Nephron (organoid): ENCODE measurements at regions not wholly inside any gene's neighbourhood (a gene's known extent, or its start where the extent isn't known, plus 50 kb on each side); places are given as distances from the start of the nearest gene placed in this dataset.

Experiments
- H3K27ac Mint-ChIP-seq, 3 experiments: 2 replicates each; pipeline ENCODE4 v1.8.0; 2020; ENCODE audit warnings: mixed read lengths in 3 of 3, mild to moderate bottlenecking in 2 of 3, moderate library complexity in 1 of 3
- H3K27me3 Mint-ChIP-seq: 2 replicates; pipeline ENCODE4 v1.8.0; 2021; ENCODE audit warnings: low read depth, mild to moderate bottlenecking, moderate library complexity, mixed read lengths
- H3K36me3 Mint-ChIP-seq: 2 replicates; pipeline ENCODE4 v1.8.0; 2020; ENCODE audit warnings: low read depth, mixed read lengths
- H3K4me1 Mint-ChIP-seq: 2 replicates; pipeline ENCODE4 v1.8.0; 2020; ENCODE audit warnings: mixed read lengths
- H3K4me3 Mint-ChIP-seq, 3 experiments: 2 replicates each; pipeline ENCODE4 v1.8.0; 2020; ENCODE audit warnings: mild to moderate bottlenecking in 3 of 3, mixed read lengths in 3 of 3, moderate library complexity in 2 of 3
- H3K9me3 Mint-ChIP-seq: 2 replicates; pipeline ENCODE4 v1.8.0; 2020; ENCODE audit warnings: mixed read lengths
- CTCF ChIP-seq, 3 experiments: fragments of 200-600 bp; sonication (generic); IDR thresholded peaks; one replicate each; pipeline ENCODE4 v1.5.0; 2021; ENCODE audit warnings: antibody characterized with exemption in 3 of 3; ENCODE audit not compliant: unreplicated experiment in 3 of 3

- H3K9me3 Mint-ChIP-seq, result peaks cover 18% of the 10 kb centered on the region
- H3K36me3 Mint-ChIP-seq, result peaks cover 18% of the 10 kb centered on the region
- H3K4me3 Mint-ChIP-seq, result no peak overlapping the region
- H3K27me3 Mint-ChIP-seq, result no peaks in the 10 kb centered on the region
- no peak overlapping the region for H3K27ac Mint-ChIP-seq
- no peaks in the 10 kb centered on the region for H3K4me1 Mint-ChIP-seq
- no peak for TF ChIP-seq CTCF (IDR thresholded peaks at IDR 0.05; ENCODE audit: unreplicated experiment in 3 of 3)
Measured at GRCh38 chr2:186307871-186308270, 178.2 kb upstream of the ZC3H15 start.

- no peaks in the 10 kb centered on the region for H3K27me3 Mint-ChIP-seq
Measured at GRCh38 chr2:186308347-186308746, 177.7 kb upstream of the ZC3H15 start.

GRCh38 chr2:186309901-186310300 is 176.2 kb upstream of the ZC3H15 start:
- H3K27ac Mint-ChIP-seq, result no peak overlapping the region
- peaks cover 28% of the 10 kb centered on the region for H3K9me3 Mint-ChIP-seq
- peaks cover 19% of the 10 kb centered on the region for H3K36me3 Mint-ChIP-seq
- H3K4me3 Mint-ChIP-seq, result no peak overlapping the region
- no peak for TF ChIP-seq CTCF (IDR thresholded peaks at IDR 0.05; ENCODE audit: unreplicated experiment in 3 of 3)
- H3K27me3 Mint-ChIP-seq, result no peaks in the 10 kb centered on the region
- no peaks in the 10 kb centered on the region for H3K4me1 Mint-ChIP-seq

More at GRCh38 chr2:186308347-186308746, 177.7 kb upstream of the ZC3H15 start:
- no peak for TF ChIP-seq CTCF (IDR thresholded peaks at IDR 0.05; ENCODE audit: unreplicated experiment in 3 of 3)
- Mint-ChIP-seq H3K36me3 (peaks cover 19% of the 10 kb centered on the region), H3K4me1 (no peaks in the 10 kb centered on the region), H3K9me3 (peaks cover 19% of the 10 kb centered on the region), H3K27ac (no peak overlapping the region), H3K4me3 (no peak overlapping the region)

GRCh38 chr2:186319105-186319504 is 167.0 kb upstream of the ZC3H15 start:
- no peak for TF ChIP-seq CTCF (IDR thresholded peaks at IDR 0.05; ENCODE audit: unreplicated experiment in 3 of 3)
- no peaks in the 10 kb centered on the region for H3K4me1 Mint-ChIP-seq
- H3K36me3 Mint-ChIP-seq, result peaks cover 44% of the 10 kb centered on the region
- H3K27ac Mint-ChIP-seq, result no peak overlapping the region
- no peak overlapping the region for H3K4me3 Mint-ChIP-seq
- no peaks in the 10 kb centered on the region for H3K27me3 Mint-ChIP-seq
- H3K9me3 Mint-ChIP-seq, result peaks cover 55% of the 10 kb centered on the region

GRCh38 chr2:186325827-186326535 is 160.1 kb upstream of the ZC3H15 start:
- Mint-ChIP-seq H3K9me3 (peaks cover 23% of the 10 kb centered on the region), H3K36me3 (peaks cover 23% of the 10 kb centered on the region), H3K27ac (peak overlapping the region in 1 of 3 experiments; percentile 3), H3K4me1 (peaks cover 7% of the 10 kb centered on the region), H3K27me3 (no peaks in the 10 kb centered on the region), H3K4me3 (no peak overlapping the region)
- no peak for TF ChIP-seq CTCF (IDR thresholded peaks at IDR 0.05; ENCODE audit: unreplicated experiment in 3 of 3)

GRCh38 chr2:186327251-186327868 is 158.7 kb upstream of the ZC3H15 start:
- Mint-ChIP-seq H3K4me1 (peaks cover 7% of the 10 kb centered on the region), H3K36me3 (peaks cover 11% of the 10 kb centered on the region), H3K9me3 (peaks cover 17% of the 10 kb centered on the region), H3K27ac (peak overlapping the region in 1 of 3 experiments; percentile 83), H3K4me3 (no peak overlapping the region), H3K27me3 (no peaks in the 10 kb centered on the region)
- TF ChIP-seq CTCF (IDR thresholded peaks at IDR 0.05; ENCODE audit: unreplicated experiment in 3 of 3), result no peak
